Muscle of arm (tissue), 1 donor: ENCODE measurements at regions not wholly inside any gene's neighbourhood (a gene's known extent, or its start where the extent isn't known, plus 50 kb on each side); places are given as distances from the start of the nearest gene placed in this dataset.

ENCODE experiments used
- DNase-seq: peaks from one replicate; pipeline ENCODE4 v3.0.0-alpha.2; 2013

DNA sequence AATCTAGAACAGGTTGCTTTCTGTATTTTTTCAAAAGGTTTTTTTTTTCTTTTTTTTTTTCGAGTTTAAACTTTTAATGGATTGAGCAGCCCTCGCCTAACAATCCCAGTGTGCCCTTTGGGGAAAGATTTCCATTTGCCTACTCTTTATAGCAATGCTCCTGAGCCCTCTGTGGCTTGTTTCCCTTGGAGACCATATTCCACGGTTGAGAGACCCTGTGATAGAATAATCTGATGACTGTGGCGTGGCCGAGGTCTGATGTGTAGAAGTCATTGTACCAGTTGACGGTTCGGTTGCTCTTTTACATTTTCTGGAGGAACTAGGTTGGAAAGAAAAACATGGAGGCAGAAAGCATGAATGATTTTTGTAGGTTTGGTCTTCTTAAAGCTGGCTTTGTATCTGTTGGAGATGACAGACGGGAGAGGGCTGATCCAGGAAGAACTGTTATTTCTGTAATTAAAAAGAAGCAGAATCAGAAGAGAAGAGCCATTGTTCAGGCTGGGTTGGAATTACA, 305.7 kb upstream of the NRIP1 start:
- DNase-seq = no peak

DNA sequence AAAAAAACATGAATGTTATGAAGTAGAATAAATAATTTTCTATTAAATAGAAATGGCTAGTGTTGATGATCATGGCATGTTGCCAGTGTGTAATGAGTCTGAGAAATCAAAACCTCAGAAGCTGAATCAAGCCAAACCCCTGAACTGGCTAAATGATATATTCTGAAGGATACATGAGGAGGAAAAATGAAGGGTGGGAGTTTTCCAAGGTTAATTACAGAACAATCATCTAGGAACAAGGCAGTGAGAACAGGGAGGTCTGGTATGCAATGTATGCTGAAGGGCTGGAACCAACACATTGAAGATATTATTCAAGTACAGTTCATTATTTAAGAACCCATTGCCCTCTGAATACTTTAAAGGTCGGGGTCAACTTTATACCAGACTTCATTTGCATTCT, 309.1 kb upstream of the NRIP1 start:
- no peak for DNase-seq

DNA sequence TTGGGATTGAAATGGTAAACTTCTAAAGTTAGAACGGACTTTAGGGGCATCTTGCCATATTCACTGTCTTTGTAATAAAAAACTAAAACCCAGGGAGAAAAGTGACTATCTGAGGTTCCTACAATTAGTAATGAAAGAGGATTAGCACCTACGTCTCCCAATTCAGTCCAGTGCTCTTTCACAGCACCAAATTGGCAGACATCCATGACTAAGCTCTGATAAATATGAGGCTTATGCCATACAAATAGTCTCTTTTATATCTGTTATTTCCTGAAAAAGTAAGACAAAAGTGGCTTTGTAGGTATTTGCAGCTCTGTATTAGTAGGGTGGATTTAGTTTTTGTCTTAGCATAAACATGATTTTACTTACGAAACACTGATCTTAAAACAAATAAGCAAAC, 315.0 kb upstream of the NRIP1 start:
- DNase-seq = no peak

DNA sequence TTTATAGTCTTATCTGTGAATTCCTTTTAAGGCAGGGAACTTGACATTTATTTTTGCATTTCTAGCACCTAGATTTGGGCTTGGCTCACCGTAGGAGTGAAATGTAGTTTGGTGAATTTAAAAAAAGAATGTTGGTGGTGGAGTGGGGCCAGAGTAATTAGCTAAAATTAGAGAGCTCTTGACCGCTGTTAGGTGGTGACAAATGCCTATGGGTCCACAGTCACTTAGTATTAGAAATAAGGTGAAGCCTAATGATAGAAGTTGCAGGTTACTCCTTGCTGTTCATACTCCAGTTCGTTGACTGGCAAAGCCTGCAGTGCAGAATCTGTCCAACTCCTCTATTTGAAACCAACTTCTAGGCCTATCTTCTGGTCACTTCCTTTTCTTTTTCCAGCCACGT, 318.8 kb upstream of the NRIP1 start:
- no peak for DNase-seq

DNA sequence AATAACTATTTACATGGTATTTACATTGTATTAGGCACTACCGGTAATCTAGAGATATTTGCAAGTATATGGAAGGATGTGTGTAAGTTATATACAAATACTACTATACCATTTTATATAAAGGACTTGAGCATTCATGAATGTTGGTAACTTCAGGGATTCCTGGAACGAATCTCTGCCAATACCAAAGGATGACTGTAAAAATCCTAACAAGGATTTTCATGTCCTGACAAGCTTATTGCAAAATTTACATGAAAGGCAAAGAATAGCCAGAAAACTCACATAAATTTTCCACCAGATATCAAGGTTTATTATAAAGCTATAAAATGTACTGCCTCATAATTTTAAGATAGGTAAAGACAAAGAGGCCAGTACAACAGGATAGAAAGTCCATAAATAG, 325.2 kb upstream of the NRIP1 start:
- DNase-seq = no peak

DNA sequence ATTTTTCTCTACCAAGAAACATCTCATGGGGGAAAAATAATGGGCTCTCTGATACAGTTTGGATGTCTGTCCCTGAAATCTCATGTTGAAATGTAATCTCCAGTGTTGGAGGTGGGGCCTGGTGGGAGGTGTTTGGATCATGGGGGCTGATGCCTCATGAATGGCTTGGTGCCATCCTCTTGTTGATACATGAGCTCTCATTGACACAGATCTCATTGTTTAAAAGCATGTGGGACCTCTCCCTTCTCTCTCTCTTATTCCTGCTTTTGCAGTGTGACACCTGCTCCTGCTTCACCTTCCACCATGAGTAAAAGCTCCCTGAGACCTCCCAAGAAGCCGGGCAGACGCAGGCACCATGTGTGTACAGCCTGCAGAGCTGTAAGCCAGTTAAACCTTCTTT, 332.5 kb upstream of the NRIP1 start:
- no peak for DNase-seq

DNA sequence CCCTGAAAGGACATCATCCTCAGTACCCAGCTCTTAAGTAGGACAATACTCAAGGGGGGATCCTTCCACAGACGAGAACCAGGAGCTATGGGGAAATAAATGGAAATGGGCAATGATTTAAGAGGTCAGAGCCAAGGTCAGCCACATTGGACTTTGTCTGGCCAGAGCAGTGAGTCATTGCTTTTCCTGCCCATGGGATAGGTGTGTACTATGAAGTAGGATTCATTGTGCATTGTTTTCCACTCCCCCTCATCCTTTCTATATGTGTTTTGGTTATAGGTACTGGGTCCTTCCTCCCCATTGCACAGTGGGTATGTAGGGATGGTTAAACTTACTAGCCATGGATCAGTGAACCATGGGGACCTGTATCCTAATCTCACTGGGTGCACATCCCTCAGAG, 328.9 kb upstream of the USP25 start:
- DNase-seq = no peak

DNA sequence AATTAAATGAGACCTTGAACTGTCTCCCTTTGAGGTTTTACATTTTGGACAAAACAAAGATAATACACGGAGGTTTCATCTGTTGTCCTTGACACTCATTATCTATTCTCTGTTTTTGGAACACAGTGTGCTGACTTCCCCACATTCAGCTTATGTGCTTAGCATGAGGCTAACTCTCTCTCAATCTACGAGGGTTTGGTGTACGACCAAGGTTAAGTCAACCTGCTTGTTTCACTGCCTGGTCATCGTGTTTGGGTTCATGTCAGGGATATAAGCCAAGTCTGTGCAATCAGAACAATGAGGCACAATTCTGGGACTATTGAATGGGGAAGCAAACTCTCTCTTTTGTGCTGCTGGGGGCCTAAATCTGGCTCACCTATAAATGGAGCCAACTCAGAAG, 328.5 kb upstream of the USP25 start:
- DNase-seq = no peak

DNA sequence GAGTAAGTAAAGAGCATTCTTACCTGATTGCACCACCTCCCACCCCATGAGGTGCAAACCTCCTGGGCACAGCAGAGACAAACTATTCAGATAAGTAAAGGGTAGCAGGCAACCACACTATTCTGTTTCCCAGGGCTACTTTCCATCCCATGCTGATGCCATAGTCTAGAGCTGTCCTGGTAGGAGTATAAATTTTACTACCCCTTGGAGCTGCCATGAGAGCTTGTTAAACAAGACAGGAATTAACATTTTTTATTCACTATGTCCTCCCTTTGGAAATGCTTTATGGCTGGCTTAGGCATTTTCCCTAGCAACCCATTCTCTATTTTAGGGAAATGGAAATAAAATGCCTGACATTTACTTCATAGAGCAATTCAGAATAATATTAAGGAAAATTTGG, 324.6 kb upstream of the USP25 start:
- DNase-seq = no peak

DNA sequence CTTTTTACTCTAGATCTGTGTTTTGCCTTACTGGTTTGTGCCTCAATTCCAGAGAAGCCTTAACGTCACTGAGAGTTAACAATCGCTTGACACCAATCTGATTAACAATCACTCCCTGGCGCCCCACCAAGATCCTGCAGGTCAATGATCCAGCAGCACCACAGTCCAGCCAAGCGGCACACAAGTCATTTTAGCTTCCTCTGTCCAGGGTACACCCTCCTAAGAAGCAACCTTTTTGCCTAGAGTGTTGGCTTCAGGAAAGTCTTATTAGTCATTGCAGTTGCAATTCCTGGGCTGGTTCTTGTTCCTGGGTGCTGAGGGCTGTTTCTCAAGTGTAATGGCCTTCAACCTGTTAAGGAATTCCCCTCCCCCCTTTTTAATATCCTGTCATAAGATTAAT, 323.0 kb upstream of the USP25 start:
- no peak for DNase-seq

DNA sequence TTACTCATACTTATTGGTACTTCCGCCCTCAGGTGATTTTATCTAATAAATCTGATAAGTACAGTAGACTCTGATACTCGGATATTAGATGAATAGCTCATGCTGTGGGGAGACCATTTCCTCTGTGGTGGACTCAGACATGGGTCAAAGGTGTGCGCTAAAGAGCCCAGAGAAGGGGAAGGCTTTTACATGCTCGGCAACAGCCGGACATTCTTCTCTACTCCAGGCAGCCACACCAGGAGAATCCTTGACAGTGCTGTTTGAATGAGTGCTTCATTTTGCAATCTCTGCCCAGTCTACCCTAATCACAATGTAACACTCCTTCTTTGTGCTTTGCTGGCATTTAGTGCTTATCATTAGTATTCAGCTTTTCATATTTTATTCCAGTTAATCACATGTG, 322.2 kb upstream of the USP25 start:
- DNase-seq = no peak

DNA sequence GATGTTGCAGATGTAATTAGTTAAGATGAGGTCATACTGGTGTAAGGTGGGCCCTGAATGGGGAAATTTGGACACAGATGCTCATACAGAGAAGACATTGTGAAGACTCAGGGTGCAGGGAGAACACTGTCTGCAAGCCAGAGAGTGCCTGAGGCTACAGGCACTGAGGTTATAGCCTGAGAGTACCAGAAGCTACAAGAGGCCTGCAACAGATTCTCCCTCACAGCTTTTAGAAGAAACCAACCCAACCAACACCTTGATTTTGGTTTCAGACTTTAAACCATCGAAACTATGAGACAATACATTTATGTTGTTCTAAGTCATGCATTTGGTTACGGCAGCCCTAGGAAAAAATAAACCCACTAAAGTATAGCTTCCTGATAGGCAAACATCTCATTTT, 321.7 kb upstream of the USP25 start:
- DNase-seq = no peak

DNA sequence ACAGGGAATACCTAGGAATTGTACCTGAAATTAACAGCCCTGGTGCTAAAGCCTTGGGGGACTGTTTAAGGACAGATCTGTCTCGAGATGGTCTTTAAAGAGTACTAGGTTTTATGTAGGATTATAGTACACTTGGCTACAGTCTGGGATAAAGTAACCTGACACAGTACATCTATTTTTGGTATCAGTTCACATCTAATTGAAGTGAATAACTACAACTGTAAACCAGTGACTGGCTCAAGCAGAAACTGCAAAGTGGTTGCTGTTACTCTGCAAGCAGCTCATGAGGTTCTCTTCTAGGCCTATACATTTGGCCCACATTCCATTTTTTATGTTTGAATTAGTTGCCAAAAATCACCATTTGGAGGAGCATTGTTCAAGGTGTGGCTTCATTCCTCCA, 320.8 kb upstream of the USP25 start:
- no peak for DNase-seq

DNA sequence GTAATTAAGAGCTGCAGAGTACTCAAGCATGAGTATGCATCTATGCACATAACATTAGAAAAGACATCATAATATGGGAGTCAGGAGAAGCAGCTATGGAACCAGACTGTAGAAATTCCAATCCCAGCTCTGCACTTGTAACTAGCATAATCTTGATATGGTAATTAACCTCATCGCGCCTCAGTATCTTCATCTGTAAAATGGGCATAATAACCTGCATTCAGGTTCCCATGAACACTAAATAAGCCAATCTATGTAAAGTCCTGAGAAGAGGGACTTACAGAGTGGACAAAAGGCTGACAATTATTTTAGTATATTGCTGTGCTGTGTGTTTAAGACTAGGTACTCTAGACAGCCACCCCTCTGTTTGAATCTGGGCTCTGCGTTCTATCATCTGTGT, 318.9 kb upstream of the USP25 start:
- DNase-seq = no peak

DNA sequence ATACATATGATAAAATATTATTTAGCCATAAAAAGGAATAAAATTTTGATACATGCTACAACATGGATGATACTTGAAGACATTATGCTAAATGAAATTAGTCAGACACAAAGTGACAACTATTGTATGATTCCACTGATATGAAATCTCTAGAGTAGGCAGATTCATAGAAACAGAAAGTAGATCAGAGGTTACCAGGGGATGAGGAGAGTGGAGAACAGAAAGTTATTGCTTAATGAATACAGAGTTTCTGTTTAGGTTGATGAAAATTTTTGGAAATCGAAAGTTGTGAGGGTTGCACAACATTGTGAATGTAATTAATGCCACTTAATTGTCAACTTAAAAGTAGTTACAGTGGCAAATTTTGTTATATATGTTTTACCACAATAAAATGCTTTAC, 315.7 kb upstream of the USP25 start:
- no peak for DNase-seq

DNA sequence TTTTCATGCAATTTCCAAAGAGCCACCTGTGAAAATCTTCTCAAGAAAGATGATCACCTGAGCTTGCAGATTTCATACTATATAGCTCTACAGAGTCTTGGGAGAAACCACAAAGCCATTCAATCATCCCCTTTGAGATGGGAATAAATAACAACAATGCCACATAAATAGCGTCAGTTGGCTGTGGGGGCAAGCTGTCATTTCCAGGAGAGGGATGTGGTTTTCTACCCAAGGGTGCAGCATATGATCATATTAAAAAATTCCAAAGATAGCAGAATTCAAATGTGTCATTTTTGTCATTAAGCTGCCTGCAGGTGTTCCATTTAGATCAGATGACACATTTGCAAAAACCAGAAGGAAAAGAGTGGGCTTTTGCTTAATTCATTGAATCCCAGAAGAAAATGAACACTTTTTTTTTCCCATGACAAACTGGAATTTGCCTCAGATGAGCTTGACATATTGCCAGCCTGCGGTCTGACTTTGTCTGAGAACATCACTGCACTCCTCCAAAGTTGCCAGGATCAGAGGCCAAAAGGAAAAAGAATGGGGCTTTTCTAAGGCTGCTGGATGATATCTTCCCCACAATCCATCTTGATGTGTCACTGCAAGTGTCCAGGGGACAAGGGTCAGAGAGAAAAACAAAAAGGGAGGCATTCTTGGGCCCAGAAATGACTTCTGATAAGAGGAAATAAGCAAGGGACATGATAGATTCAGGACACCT, 314.1 kb upstream of the USP25 start:
- no peak for DNase-seq

DNA sequence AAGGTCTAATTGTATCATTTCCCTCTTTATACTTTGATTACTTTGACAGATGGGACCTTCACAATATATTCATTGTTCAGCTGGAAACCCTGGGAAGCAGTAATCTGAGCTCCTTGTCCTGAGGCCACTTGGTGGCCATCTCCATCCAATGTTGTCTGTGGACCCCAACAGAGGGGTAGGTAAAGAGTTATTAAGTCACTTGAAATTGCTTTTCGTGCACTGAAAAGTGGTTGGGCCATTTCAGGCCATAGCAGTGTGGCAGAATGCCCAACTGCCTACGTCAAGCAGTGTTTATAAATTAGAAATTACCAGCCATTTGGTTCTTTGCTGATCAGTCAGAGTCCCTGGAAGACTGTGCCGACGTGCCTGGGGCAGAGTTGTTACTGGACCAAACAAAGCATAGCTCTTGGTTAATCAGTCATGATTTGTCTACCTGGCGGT, 308.3 kb upstream of the USP25 start:
- no peak for DNase-seq

DNA sequence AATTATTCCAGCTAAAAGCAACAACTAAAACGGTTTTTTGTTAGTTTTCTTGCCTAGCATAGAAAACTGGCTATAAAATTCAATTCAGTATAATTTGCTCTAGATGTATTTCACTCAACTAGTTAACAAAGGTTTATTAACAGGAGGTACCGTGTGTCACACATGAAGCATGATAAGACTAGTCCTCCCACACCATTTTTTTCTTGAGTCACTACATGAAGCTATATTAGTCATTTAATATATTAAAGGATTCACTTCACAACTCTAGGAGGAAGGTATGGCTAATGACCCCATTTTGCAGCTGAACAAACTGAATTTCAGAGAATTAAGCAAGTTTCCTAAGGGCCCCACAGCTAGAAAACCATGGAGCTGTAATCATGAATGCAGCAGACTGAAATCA, 307.8 kb upstream of the USP25 start:
- DNase-seq = no peak

DNA sequence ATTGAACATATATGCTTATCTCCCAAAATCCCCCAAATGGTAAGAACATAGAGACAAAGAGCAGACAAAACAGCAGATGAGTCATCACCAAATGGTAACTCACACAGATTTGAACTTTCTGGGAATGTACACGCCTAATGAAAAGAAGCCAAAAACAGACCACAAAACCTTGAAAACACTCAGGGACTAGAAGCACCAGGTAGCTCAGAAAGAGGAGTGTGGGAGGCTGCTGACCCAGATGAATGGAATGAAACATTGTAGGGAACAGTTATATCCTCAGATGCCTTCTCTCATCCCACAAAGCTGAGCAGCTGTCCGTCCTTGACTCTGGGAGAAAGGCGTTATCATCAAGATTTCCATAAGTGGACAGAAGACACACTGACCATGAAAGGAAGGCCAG, 307.0 kb upstream of the USP25 start:
- DNase-seq = no peak

DNA sequence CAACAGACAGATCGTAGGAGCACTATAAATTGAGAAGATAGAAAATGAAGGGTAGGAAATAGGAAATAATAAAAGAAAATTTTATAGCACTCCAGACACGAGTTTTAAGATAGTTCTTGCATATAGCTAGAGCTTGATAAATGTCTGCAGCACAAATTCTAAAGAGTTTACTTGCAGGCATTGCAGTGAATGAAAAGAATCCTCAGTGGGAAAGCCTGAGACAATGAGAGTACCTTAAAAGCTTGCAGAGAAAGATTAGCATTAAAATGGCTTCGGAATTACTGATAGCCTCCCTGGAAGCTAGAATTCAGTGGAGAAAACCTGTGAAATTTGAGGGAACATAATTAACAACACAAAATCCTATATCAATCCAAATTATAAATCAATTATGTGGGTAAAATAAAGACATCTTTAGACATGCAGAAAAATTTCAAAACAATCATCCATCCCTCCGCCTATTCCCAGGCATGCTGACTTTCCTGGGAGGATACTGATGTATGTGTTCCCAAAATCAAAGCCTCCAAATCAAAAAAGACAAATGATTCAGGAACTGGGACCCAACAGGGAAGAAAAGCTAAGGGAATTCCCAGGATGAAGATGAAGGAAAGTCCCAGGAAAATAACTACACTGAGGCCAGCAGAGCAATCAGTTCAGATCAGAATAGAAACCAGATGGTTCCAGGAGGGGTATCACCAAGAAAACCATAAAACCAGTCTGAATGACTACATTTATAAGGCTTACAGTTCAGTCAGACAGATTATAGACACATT, 305.9 kb upstream of the USP25 start:
- no peak for DNase-seq

DNA sequence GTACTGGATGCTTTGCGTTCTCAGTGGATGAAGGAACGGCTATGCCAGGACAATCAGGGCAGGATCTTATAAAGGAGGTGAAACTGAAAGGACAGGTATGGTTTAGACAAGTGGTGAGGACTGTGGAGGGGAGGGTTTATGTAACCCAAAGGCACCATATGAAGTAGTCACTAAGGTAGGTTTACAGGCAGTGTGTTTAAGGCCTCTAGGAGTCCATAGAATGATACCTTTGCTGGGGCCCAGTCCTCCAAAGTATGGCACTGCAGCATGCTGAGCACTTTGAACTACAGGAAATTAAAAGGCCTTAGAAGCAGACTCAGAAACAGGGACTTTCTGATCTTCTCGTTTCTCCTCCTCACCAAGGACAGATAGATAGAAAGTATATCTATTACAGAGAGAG, 304.7 kb upstream of the USP25 start:
- no peak for DNase-seq

DNA sequence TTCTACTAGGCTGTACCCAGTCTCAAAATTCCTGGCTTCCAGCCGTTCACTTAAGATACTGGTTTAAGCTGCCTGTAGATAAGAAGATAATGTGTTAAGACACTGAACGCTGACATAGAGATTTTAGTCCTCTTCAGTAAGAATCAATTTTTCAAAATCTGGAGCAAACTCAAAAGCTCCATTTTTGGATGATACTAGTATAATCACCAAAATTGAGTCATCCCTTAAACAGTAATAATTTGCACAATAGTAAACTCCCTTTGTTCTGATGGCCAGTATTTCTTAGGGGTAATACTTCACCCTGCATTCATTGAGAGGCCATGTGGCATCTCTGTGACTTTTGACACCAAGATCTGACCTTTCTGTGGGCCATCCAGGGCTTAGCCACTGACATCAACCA, 299.8 kb upstream of the USP25 start:
- no peak for DNase-seq

DNA sequence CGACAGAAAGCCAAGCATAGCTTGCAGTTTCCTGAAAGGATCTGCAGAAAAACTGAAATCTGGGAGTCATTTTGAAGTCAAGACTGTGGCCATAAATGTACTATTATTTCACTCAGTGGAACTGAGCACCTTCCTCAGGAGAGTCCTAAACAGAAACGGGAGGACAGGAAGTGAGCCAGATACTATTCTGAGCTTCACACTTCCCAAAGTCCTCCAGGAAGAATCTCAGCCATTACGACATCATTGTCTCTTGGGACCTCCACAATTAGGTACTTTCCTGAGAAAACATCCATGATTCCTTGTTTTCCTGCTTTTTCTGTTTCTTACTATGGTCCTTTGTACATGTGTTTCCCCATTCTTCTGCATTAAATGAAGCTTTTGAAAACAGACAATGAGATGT, 299.2 kb upstream of the USP25 start:
- DNase-seq = peak; percentile 49

DNA sequence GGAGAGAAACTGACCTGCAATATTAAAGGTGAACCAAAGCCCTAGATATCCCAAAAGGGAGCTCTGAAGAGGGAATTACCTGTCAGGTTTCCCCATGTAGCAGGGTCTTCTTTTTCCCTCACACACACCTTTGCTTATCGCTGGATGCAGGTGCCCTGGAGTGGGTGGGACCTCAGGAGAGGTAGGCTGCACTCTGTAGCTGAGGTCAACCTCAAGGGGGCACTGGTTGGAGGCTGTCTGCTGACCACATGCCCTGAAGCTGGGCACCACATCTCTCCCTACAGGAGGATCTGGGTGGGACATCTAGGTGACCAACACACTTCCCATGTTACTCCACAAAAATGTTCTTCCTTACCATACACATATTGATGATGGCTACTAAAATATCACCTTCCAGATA, 298.7 kb upstream of the USP25 start:
- DNase-seq = no peak
